Esophagus muscularis mucosa (tissue), 4 donors: ENCODE measurements at regions not wholly inside any gene's neighbourhood (a gene's known extent, or its start where the extent isn't known, plus 50 kb on each side); places are given as distances from the start of the nearest gene placed in this dataset.

ENCODE experiments used
- CTCF ChIP-seq, 3 experiments: fragments of 200-600 bp in 2 of 3; fragments of 450-650 bp in 1 of 3; sonication (generic) in 2 of 3; IDR thresholded peaks; one replicate each; pipeline ENCODE4 v1.5.1; 2017 to 2019; ENCODE audit warnings: antibody characterized with exemption in 3 of 3, mild to moderate bottlenecking in 2 of 3, moderate library complexity in 1 of 3
- EP300 ChIP-seq: sonication (generic); formaldehyde crosslinking; IDR thresholded peaks from one replicate; pipeline ENCODE4 v1.6.1; 2017; ENCODE audit warnings: antibody characterized with exemption
- POLR2A ChIP-seq: fragments of 450-650 bp; IDR thresholded peaks from one replicate; pipeline ENCODE4 v1.6.1; 2017; ENCODE audit warnings: antibody characterized with exemption, moderate library complexity, mild to moderate bottlenecking, low read depth
- POLR2AphosphoS5 ChIP-seq, 2 donors: sonication (generic); formaldehyde crosslinking; IDR thresholded peaks; one replicate each; pipeline ENCODE4 v1.6.1; 2017; ENCODE audit warnings: antibody characterized with exemption in 2 of 2

DNA sequence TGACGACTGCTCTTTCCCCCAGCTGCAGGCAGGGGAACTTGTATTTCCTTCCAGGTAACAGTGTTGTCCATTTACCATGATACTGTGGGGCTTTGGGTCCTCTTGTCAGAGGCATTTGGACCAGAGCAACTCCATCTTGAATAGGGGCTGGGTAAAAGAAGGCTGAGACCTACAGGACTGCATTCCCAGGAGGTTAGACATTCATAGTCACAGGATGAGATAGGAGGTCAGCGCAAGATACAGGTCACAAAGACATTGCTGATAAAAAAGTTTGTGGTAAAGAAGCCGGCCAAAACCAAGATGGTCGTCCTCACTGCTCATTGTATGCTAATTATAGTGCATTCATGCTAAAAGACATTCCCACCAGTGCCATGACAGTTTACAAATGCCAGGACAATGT is 249.5 kb downstream of the SLC4A3 start:
- no peak for TF ChIP-seq CTCF (IDR thresholded peaks at IDR 0.05)
- TF ChIP-seq POLR2A, result no peak
- TF ChIP-seq POLR2AphosphoS5 (IDR thresholded peaks at IDR 0.05), result no peak
- no peak for TF ChIP-seq EP300
